SK-N-SH (cell line): ENCODE measurements at regions not wholly inside any gene's neighbourhood (a gene's known extent, or its start where the extent isn't known, plus 50 kb on each side); places are given as distances from the start of the nearest gene placed in this dataset.
"Not testable (repeated sequence)": the region's sequence is repeated elsewhere in the genome, so short reads cannot be mapped to it uniquely, and the experiment has no call there.

ENCODE experiments used
- CTCF ChIA-PET: fragments of 300-600, 350-600 bp; formaldehyde crosslinking; extraction: SDS; loops from one replicate; lab custom pipeline; 2021; lab: Yijun Ruan, JAX
- POLR2A ChIA-PET: fragments of 350-600 bp; sonication (Branson Sonifier 250); formaldehyde crosslinking; extraction: SDS; loops from one replicate; lab custom pipeline; 2020; ENCODE audit warnings: antibody characterized with exemption, inconsistent platforms; lab: Yijun Ruan, JAX
- DNase-seq: peaks from one replicate; pipeline ENCODE4 v3.0.0; 2012
- H2AFZ ChIP-seq: fragments of 200-600 bp; sonication (generic); 2 replicates; pipeline ENCODE4 v1.8.1; 2016; ENCODE audit warnings: antibody characterized with exemption, mild to moderate bottlenecking, low read depth
- H3F3A ChIP-seq: fragments of 200-600 bp; sonication (generic); replicated peaks from 2 replicates; pipeline ENCODE3; 2016; ENCODE audit warnings: antibody characterized with exemption, mild to moderate bottlenecking; ENCODE audit not compliant: insufficient read depth
- H3K27ac ChIP-seq, 2 experiments: fragments of 200-500 bp in 1 of 2; fragments of 200-600 bp in 1 of 2; sonication (Bioruptor generic) in 1 of 2; sonication (generic), shearing (Covaris generic) in 1 of 2; 2 replicates each; pipeline versions ENCODE4 v1.5.1 to v1.6.1; 2014 to 2016; ENCODE audit warnings: low read depth in 2 of 2, inconsistent platforms in 1 of 2, low read length in 1 of 2, mild to moderate bottlenecking in 1 of 2, mixed read lengths in 1 of 2
- H3K27me3 ChIP-seq: fragments of 200-600 bp; sonication (generic), shearing (Covaris generic); 2 replicates; pipeline ENCODE4 v1.6.1; 2016; ENCODE audit warnings: mixed run types; ENCODE audit not compliant: insufficient read depth
- H3K36me3 ChIP-seq, 2 experiments: fragments of 200-500 bp in 1 of 2; fragments of 200-600 bp in 1 of 2; sonication (Bioruptor generic) in 1 of 2; sonication (generic) in 1 of 2; replicated peaks in 1 of 2; 2 replicates each; pipeline versions ENCODE3 to v1.5.1; 2014 to 2016; ENCODE audit warnings: low read length in 1 of 2, mild to moderate bottlenecking in 1 of 2; ENCODE audit not compliant: insufficient read depth in 2 of 2, control insufficient read depth in 1 of 2
- H3K4me1 ChIP-seq, 2 experiments: fragments of 200-500 bp in 1 of 2; fragments of 200-600 bp in 1 of 2; sonication (Bioruptor generic) in 1 of 2; sonication (generic), shearing (Covaris generic) in 1 of 2; 2 replicates each; pipeline versions ENCODE4 v1.5.1 to v1.6.1; 2014 to 2016; ENCODE audit warnings: low read depth in 1 of 2, low read length in 1 of 2, mixed run types in 1 of 2; ENCODE audit not compliant: insufficient read depth in 2 of 2, control insufficient read depth in 1 of 2
- H3K4me2 ChIP-seq: fragments of 200-600 bp; sonication (generic), shearing (Covaris generic); 2 replicates; pipeline ENCODE4 v1.6.1; 2017; ENCODE audit warnings: mixed run types
- H3K4me3 ChIP-seq, 2 experiments: fragments of 200-500 bp in 1 of 2; fragments of 200-600 bp in 1 of 2; sonication (Bioruptor generic) in 1 of 2; sonication (generic), shearing (Covaris generic) in 1 of 2; 2 replicates each; pipeline versions ENCODE4 v1.5.1 to v1.8.1; 2014 to 2016; ENCODE audit warnings: low read depth in 2 of 2, inconsistent platforms in 1 of 2, low read length in 1 of 2, mild to moderate bottlenecking in 1 of 2, mixed read lengths in 1 of 2, moderate library complexity in 1 of 2
- H3K79me2 ChIP-seq: fragments of 200-600 bp; sonication (generic); 2 replicates; pipeline ENCODE4 v1.8.1; 2017; ENCODE audit warnings: mild to moderate bottlenecking; ENCODE audit not compliant: insufficient read depth
- H3K9ac ChIP-seq: fragments of 200-600 bp; sonication (generic); 2 replicates; pipeline ENCODE4 v1.6.1; 2017; ENCODE audit warnings: mixed run types
- H3K9me2 ChIP-seq: fragments of 200-600 bp; sonication (generic); 2 replicates; pipeline ENCODE4 v1.6.1; 2017; ENCODE audit warnings: mixed run types
- H3K9me3 ChIP-seq: fragments of 200-600 bp; sonication (generic); 2 replicates; pipeline ENCODE4 v1.6.1; 2017; ENCODE audit warnings: mixed run types, mild to moderate bottlenecking, moderate library complexity
- H4K20me1 ChIP-seq: fragments of 200-600 bp; sonication (generic); 2 replicates; pipeline ENCODE4 v1.6.1; 2017; ENCODE audit warnings: mild to moderate bottlenecking, mixed run types; ENCODE audit not compliant: insufficient read depth
- ELF1 ChIP-seq: IDR thresholded peaks from 2 replicates; pipeline ENCODE4 v1.4.0; 2012
- FOXJ3 ChIP-seq: sonication (generic); formaldehyde crosslinking; IDR thresholded peaks from 2 replicates; pipeline ENCODE4 v1.5.1; 2020; ENCODE audit warnings: mild to moderate bottlenecking, missing genetic modification reagents
- GABPA ChIP-seq: IDR thresholded peaks from 2 replicates; pipeline ENCODE4 v1.4.0; 2012; ENCODE audit warnings: low read depth, mild to moderate bottlenecking
- IRF3 ChIP-seq: fragments of 150-350 bp; IDR thresholded peaks from 2 replicates; pipeline ENCODE4 v1.6.1; 2016; ENCODE audit warnings: mild to moderate bottlenecking, low read depth, low read length
- JUND ChIP-seq: IDR thresholded peaks from 2 replicates; pipeline ENCODE4 v1.4.0; 2012
- MEF2A ChIP-seq: IDR thresholded peaks from 2 replicates; pipeline ENCODE4 v1.4.0; 2012; ENCODE audit warnings: low read depth, borderline replicate concordance
- MXI1 ChIP-seq: IDR thresholded peaks from 2 replicates; pipeline ENCODE4 v1.6.1; 2012; ENCODE audit warnings: mild to moderate bottlenecking, low read depth, low read length, improper control_type of control experiment
- RFX5 ChIP-seq: IDR thresholded peaks from 2 replicates; pipeline ENCODE4 v1.6.1; 2012; ENCODE audit warnings: mild to moderate bottlenecking, improper control_type of control experiment, low read length
- RXRA ChIP-seq: IDR thresholded peaks from 2 replicates; pipeline ENCODE4 v1.4.0; 2012; ENCODE audit warnings: low read depth, mild to moderate bottlenecking, borderline replicate concordance
- TAF1 ChIP-seq: IDR thresholded peaks from 2 replicates; pipeline ENCODE4 v1.6.1; 2012; ENCODE audit warnings: low read depth, mild to moderate bottlenecking, low read length, moderate library complexity, borderline replicate concordance
- TEAD4 ChIP-seq: IDR thresholded peaks from 2 replicates; pipeline ENCODE4 v1.4.0; 2012; ENCODE audit warnings: mild to moderate bottlenecking, borderline replicate concordance; ENCODE audit not compliant: insufficient read depth
- USF2 ChIP-seq: fragments of 150-350 bp; IDR thresholded peaks from 2 replicates; pipeline ENCODE4 v1.6.1; 2017; ENCODE audit warnings: antibody characterized with exemption, low read length, low read depth, borderline replicate concordance
- WGBS: methylation state at CpG from one replicate; pipeline ENCODE4 v1.1.6; 2017; ENCODE audit warnings: low lambda C conversion rate; 5-methylcytosine and 5-hydroxymethylcytosine counted together

GRCh38 chr9:94026816-94027215 lies 57.4 kb upstream of the PTPDC1 start:
- Histone ChIP-seq H3K36me3 (no peaks in the 10 kb centered on the region), H3K27ac (no peak overlapping the region), H3K9me3 (no peaks in the 10 kb centered on the region), H3K79me2 (peaks cover 8% of the 10 kb centered on the region; the same call in 1 of the 2 replicates), H3K4me1 (peaks cover 0 to 4% of the 10 kb centered on the region in 2 experiments; a peak in 1 of 4 replicates), H2AFZ (no peak overlapping the region), H4K20me1 (no peaks in the 10 kb centered on the region), H3K9me2 (no peaks in the 10 kb centered on the region), H3K27me3 (no peaks in the 10 kb centered on the region), H3K4me3 (no peak overlapping the region), H3K4me2 (no peak overlapping the region), H3F3A (no peaks in the 10 kb centered on the region), H3K9ac (no peak overlapping the region)
- TF ChIP-seq GABPA (no peak), FOXJ3 (CRISPR knock-in tag) (no peak), JUND (no peak), TAF1 (no peak), RXRA (no peak), RFX5 (no peak), MXI1 (no peak), ELF1 (no peak), USF2 (no peak), MEF2A (no peak), TEAD4 (no peak), IRF3 (no peak)
- POLR2A ChIA-PET: no interaction called here
- CTCF ChIA-PET: interaction anchor here (1.4 to 6.2 kb wide), 2 partner anchors 11 to 13 kb away, joined by 3 to 30 read pairs; no protein-coding TSS in a partner anchor
- DNase-seq: no peak

DNA sequence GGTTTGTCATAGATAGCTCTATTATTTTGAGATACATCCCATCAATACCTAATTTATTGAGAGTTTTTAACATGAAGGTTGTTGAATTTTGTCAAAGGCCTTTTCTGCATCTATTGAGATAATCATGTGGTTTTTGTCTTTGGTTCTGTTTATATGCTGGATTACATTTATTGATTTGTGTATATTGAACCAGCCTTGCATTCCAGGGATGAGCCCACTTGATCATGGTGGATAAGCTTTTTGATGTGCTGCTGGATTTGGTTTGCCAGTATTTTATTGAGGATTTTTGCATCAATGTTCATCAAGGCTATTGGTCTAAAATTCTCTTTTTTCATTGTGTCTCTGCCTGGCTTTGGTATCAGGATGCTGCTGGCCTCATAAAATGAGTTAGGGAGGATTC lies 61.8 kb upstream of the PTPDC1 start:
- H4K20me1 ChIP-seq, H3K9me3 ChIP-seq, H3K27me3 ChIP-seq, H3K79me2 ChIP-seq, DNase-seq, H3K9ac ChIP-seq, H3K4me3 ChIP-seq, H3K9me2 ChIP-seq, POLR2A ChIA-PET, H2AFZ ChIP-seq, H3K4me1 ChIP-seq, H3K4me2 ChIP-seq, H3F3A ChIP-seq, H3K27ac ChIP-seq, H3K36me3 ChIP-seq: not testable (repeated sequence)
- CTCF ChIA-PET: interaction anchor here (0.6 kb wide), 1 partner anchor 9 kb away, joined by 4 read pairs; no protein-coding TSS in a partner anchor

DNA sequence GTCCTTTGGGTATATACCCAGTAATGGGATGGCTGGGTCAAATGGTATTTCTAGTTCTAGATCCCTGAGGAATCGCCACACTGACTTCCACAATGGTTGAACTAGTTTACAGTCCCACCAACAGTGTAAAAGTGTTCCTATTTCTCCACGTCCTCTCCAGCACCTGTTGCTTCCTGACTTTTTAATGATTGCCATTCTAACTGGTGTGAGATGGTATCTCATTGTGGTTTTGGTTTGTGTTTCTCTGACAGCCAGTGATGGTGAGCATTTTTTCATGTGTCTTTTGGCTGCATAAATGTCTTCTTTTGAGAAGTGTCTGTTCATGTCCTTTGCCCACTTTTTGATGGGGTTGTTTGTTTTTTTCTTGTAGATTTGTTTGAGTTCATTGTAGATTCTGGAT lies 63.4 kb upstream of the PTPDC1 start:
- H3K9me2 ChIP-seq, H3K79me2 ChIP-seq, H2AFZ ChIP-seq, H3K4me1 ChIP-seq, CTCF ChIA-PET, H3K4me3 ChIP-seq, H3K27ac ChIP-seq, H4K20me1 ChIP-seq, H3K9ac ChIP-seq, H3K9me3 ChIP-seq, H3K36me3 ChIP-seq, DNase-seq, H3K27me3 ChIP-seq, H3F3A ChIP-seq, H3K4me2 ChIP-seq, POLR2A ChIA-PET: not testable (repeated sequence)
- WGBS: no CpG with 5 or more reads among the region's 2 CpGs
